ENCODE measurements at regions not wholly inside any gene's neighbourhood (a gene's known extent, or its start where the extent isn't known, plus 50 kb on each side); places are given as distances from the start of the nearest gene placed in this dataset.
"Not testable (repeated sequence)": the region's sequence is repeated elsewhere in the genome, so short reads cannot be mapped to it uniquely, and the experiment has no call there.

DNA sequence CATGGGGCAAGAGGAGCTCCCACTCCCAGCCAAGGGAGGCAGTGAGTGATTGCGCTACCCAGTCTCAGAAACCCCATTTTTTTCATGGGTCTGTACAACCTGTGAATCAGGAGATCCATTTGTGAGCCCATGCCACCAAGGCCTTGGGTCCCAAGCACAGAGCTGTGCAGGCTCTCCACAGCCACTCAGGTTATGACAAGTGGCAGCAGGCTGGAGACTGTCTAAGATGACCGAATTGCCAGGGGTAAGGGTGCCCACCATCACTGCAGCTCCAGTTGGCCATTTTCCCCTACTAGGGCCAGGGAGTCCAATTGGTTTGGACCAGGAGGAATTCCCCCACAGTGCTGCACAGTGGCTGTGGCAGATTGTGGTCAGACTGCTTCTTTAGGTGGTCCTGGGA lies 407.5 kb upstream of the KLHL4 start:
- no peak for DNase-seq

DNA sequence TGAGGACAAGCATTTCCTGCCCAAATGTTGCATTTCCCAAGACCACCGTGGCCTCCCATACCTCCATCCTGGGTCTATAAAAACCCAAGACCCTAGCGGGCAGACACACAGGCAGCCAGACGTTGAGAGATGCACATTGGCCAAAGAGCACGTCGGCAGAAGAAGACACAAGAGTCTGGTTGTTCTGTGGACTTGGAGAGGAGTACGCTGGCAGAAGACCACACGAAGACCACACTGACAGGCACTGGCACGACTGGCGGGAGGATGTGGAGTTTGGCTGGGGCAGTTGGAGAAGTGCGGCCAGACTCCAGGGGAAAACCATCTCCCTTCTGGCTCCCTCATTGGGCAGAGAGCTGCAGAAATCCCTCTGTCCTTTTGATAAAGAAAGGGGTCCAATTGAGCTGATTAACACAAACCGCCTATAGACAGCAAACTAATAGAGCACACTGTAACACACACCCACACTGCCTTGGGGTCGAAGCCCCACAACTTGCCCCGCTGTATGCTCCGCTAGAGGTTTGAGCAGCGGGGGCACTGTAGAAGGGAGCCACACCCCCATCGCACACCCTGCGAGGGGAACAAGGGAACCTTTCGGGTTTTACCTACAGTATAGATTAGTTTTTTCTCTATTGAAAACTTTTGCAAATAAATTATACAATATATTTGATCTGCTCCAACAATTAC lies 376.7 kb upstream of the KLHL4 start:
- DNase-seq, result no peak

DNA sequence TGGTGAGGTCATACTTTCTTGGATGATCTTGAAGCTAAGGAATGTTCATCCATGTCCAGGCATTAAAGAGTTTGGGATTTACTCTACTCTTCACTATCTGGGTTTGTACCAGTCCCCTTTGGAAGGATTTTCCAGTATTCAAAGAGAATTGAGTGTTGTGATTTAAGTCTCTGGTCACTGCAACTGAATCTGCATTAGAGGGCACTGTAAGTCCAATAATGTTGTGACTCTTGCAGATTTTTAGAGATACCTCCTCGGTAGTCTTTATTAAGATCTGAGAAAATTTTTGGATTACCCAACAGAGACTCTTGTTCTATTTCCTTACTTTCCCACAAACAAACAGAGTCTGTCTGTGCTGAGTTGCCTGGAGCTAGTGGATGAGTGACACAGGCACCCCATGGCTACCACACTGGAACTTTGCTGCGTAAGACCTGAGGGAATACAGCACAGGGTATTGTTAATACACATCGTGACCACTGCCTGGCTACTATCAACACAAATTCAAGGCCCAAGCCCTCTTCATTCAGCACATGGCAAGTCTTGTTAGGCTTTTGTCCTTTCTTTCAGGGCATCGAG lies 357.1 kb upstream of the KLHL4 start:
- DNase-seq, result no peak

GRCh38 chrX:87167841-87168240 lies 349.8 kb upstream of the KLHL4 start:
- DNase-seq, result no peak

- not testable (repeated sequence) for DNase-seq
These were observed 339.6 kb upstream of the KLHL4 start for GRCh38 chrX:87178009-87178408.

All from CD4-positive, alpha-beta T cell treated with Interleukin-4 for 1 hour (primary cell).